ENCODE measurements at regions not wholly inside any gene's neighbourhood (a gene's known extent, or its start where the extent isn't known, plus 50 kb on each side); places are given as distances from the start of the nearest gene placed in this dataset.

- TF ChIP-seq ATF2 (IDR thresholded peaks at IDR 0.05; ENCODE audit: low read length) (no peak), TAF7 (optimal IDR thresholded peaks at IDR 0.05; ENCODE audit: borderline replicate concordance, low read depth, low read length) (no peak), POLR2AphosphoS5 (IDR thresholded peaks at IDR 0.05; ENCODE audit: low read depth, low read length) (no peak), YY1 (IDR thresholded peaks at IDR 0.05; ENCODE audit: low read depth, low read length) (no peak), ASH2L (IDR thresholded peaks at IDR 0.05; ENCODE audit: low read length) (no peak), CREB1 (IDR thresholded peaks at IDR 0.05) (no peak), EZH2 (IDR thresholded peaks at IDR 0.05; ENCODE audit: low read depth, low read length, severe bottlenecking) (no peak), TEAD4 (IDR thresholded peaks at IDR 0.05; ENCODE audit: low read depth, low read length) (no peak)
These were observed 81.9 kb upstream of the FZD8 start (continued) for GRCh38 chr10:35723992-35724391.
